SK-N-SH (cell line): ENCODE measurements at regions not wholly inside any gene's neighbourhood (a gene's known extent, or its start where the extent isn't known, plus 50 kb on each side); places are given as distances from the start of the nearest gene placed in this dataset.

ENCODE experiments used
- CTCF ChIA-PET: fragments of 300-600, 350-600 bp; formaldehyde crosslinking; extraction: SDS; loops from one replicate; lab custom pipeline; 2021; lab: Yijun Ruan, JAX
- POLR2A ChIA-PET: fragments of 350-600 bp; sonication (Branson Sonifier 250); formaldehyde crosslinking; extraction: SDS; loops from one replicate; lab custom pipeline; 2020; ENCODE audit warnings: antibody characterized with exemption, inconsistent platforms; lab: Yijun Ruan, JAX
- DNase-seq: peaks from one replicate; pipeline ENCODE4 v3.0.0; 2012
- H2AFZ ChIP-seq: fragments of 200-600 bp; sonication (generic); 2 replicates; pipeline ENCODE4 v1.8.1; 2016; ENCODE audit warnings: antibody characterized with exemption, mild to moderate bottlenecking, low read depth
- H3F3A ChIP-seq: fragments of 200-600 bp; sonication (generic); replicated peaks from 2 replicates; pipeline ENCODE3; 2016; ENCODE audit warnings: antibody characterized with exemption, mild to moderate bottlenecking; ENCODE audit not compliant: insufficient read depth
- H3K27ac ChIP-seq, 2 experiments: fragments of 200-500 bp in 1 of 2; fragments of 200-600 bp in 1 of 2; sonication (Bioruptor generic) in 1 of 2; sonication (generic), shearing (Covaris generic) in 1 of 2; 2 replicates each; pipeline versions ENCODE4 v1.5.1 to v1.6.1; 2014 to 2016; ENCODE audit warnings: low read depth in 2 of 2, inconsistent platforms in 1 of 2, low read length in 1 of 2, mild to moderate bottlenecking in 1 of 2, mixed read lengths in 1 of 2
- H3K27me3 ChIP-seq: fragments of 200-600 bp; sonication (generic), shearing (Covaris generic); 2 replicates; pipeline ENCODE4 v1.6.1; 2016; ENCODE audit warnings: mixed run types; ENCODE audit not compliant: insufficient read depth
- H3K36me3 ChIP-seq, 2 experiments: fragments of 200-500 bp in 1 of 2; fragments of 200-600 bp in 1 of 2; sonication (Bioruptor generic) in 1 of 2; sonication (generic) in 1 of 2; replicated peaks in 1 of 2; 2 replicates each; pipeline versions ENCODE3 to v1.5.1; 2014 to 2016; ENCODE audit warnings: low read length in 1 of 2, mild to moderate bottlenecking in 1 of 2; ENCODE audit not compliant: insufficient read depth in 2 of 2, control insufficient read depth in 1 of 2
- H3K4me1 ChIP-seq, 2 experiments: fragments of 200-500 bp in 1 of 2; fragments of 200-600 bp in 1 of 2; sonication (Bioruptor generic) in 1 of 2; sonication (generic), shearing (Covaris generic) in 1 of 2; 2 replicates each; pipeline versions ENCODE4 v1.5.1 to v1.6.1; 2014 to 2016; ENCODE audit warnings: low read depth in 1 of 2, low read length in 1 of 2, mixed run types in 1 of 2; ENCODE audit not compliant: insufficient read depth in 2 of 2, control insufficient read depth in 1 of 2
- H3K4me2 ChIP-seq: fragments of 200-600 bp; sonication (generic), shearing (Covaris generic); 2 replicates; pipeline ENCODE4 v1.6.1; 2017; ENCODE audit warnings: mixed run types
- H3K4me3 ChIP-seq, 2 experiments: fragments of 200-500 bp in 1 of 2; fragments of 200-600 bp in 1 of 2; sonication (Bioruptor generic) in 1 of 2; sonication (generic), shearing (Covaris generic) in 1 of 2; 2 replicates each; pipeline versions ENCODE4 v1.5.1 to v1.8.1; 2014 to 2016; ENCODE audit warnings: low read depth in 2 of 2, inconsistent platforms in 1 of 2, low read length in 1 of 2, mild to moderate bottlenecking in 1 of 2, mixed read lengths in 1 of 2, moderate library complexity in 1 of 2
- H3K79me2 ChIP-seq: fragments of 200-600 bp; sonication (generic); 2 replicates; pipeline ENCODE4 v1.8.1; 2017; ENCODE audit warnings: mild to moderate bottlenecking; ENCODE audit not compliant: insufficient read depth
- H3K9ac ChIP-seq: fragments of 200-600 bp; sonication (generic); 2 replicates; pipeline ENCODE4 v1.6.1; 2017; ENCODE audit warnings: mixed run types
- H3K9me2 ChIP-seq: fragments of 200-600 bp; sonication (generic); 2 replicates; pipeline ENCODE4 v1.6.1; 2017; ENCODE audit warnings: mixed run types
- H3K9me3 ChIP-seq: fragments of 200-600 bp; sonication (generic); 2 replicates; pipeline ENCODE4 v1.6.1; 2017; ENCODE audit warnings: mixed run types, mild to moderate bottlenecking, moderate library complexity
- H4K20me1 ChIP-seq: fragments of 200-600 bp; sonication (generic); 2 replicates; pipeline ENCODE4 v1.6.1; 2017; ENCODE audit warnings: mild to moderate bottlenecking, mixed run types; ENCODE audit not compliant: insufficient read depth
- CTCF ChIP-seq: fragments of 200-600 bp; sonication (generic); IDR thresholded peaks from 2 replicates; pipeline ENCODE4 v1.6.1; 2017; ENCODE audit warnings: antibody characterized with exemption, mild to moderate bottlenecking, moderate library complexity
- FOSL2 ChIP-seq: IDR thresholded peaks from 2 replicates; pipeline ENCODE4 v1.4.0; 2012; ENCODE audit warnings: low read depth, mild to moderate bottlenecking, moderate library complexity, borderline replicate concordance
- FOXJ3 ChIP-seq: sonication (generic); formaldehyde crosslinking; IDR thresholded peaks from 2 replicates; pipeline ENCODE4 v1.5.1; 2020; ENCODE audit warnings: mild to moderate bottlenecking, missing genetic modification reagents
- FOXM1 ChIP-seq: IDR thresholded peaks from 2 replicates; pipeline ENCODE4 v1.4.0; 2012; ENCODE audit warnings: low read depth, mild to moderate bottlenecking
- GABPA ChIP-seq: IDR thresholded peaks from 2 replicates; pipeline ENCODE4 v1.4.0; 2012; ENCODE audit warnings: low read depth, mild to moderate bottlenecking
- GATA2 ChIP-seq: sonication (generic); formaldehyde crosslinking; IDR thresholded peaks from 2 replicates; pipeline ENCODE4 v1.5.0; 2020; ENCODE audit warnings: mild to moderate bottlenecking, missing genetic modification reagents
- IRF3 ChIP-seq: fragments of 150-350 bp; IDR thresholded peaks from 2 replicates; pipeline ENCODE4 v1.6.1; 2016; ENCODE audit warnings: mild to moderate bottlenecking, low read depth, low read length
- JUND ChIP-seq: IDR thresholded peaks from 2 replicates; pipeline ENCODE4 v1.4.0; 2012
- MEF2A ChIP-seq: IDR thresholded peaks from 2 replicates; pipeline ENCODE4 v1.4.0; 2012; ENCODE audit warnings: low read depth, borderline replicate concordance
- NRF1 ChIP-seq: IDR thresholded peaks from 2 replicates; pipeline ENCODE4 v1.6.1; 2012; ENCODE audit warnings: low read depth, mild to moderate bottlenecking, low read length
- PBX3 ChIP-seq: IDR thresholded peaks from 2 replicates; pipeline ENCODE4; 2012
- RCOR1 ChIP-seq: fragments of 150-350 bp; IDR thresholded peaks from 2 replicates; pipeline ENCODE4 v1.6.1; 2017; ENCODE audit warnings: antibody characterized with exemption, low read length
- REST ChIP-seq: IDR thresholded peaks from 2 replicates; pipeline ENCODE4 v1.6.1; 2012; ENCODE audit warnings: mild to moderate bottlenecking, low read depth, low read length, moderate library complexity
- SIN3A ChIP-seq: IDR thresholded peaks from 2 replicates; pipeline ENCODE4 v1.6.1; 2012; ENCODE audit warnings: low read depth, mild to moderate bottlenecking, low read length, moderate library complexity, borderline replicate concordance
- TAF1 ChIP-seq: IDR thresholded peaks from 2 replicates; pipeline ENCODE4 v1.6.1; 2012; ENCODE audit warnings: low read depth, mild to moderate bottlenecking, low read length, moderate library complexity, borderline replicate concordance
- TCF12 ChIP-seq: IDR thresholded peaks from 2 replicates; pipeline ENCODE4 v1.4.0; 2012
- USF2 ChIP-seq: fragments of 150-350 bp; IDR thresholded peaks from 2 replicates; pipeline ENCODE4 v1.6.1; 2017; ENCODE audit warnings: antibody characterized with exemption, low read length, low read depth, borderline replicate concordance
- YY1 ChIP-seq: IDR thresholded peaks from 2 replicates; pipeline ENCODE4 v1.4.0; 2012; ENCODE audit warnings: low read depth, mild to moderate bottlenecking
- WGBS: methylation state at CpG from one replicate; pipeline ENCODE4 v1.1.6; 2017; ENCODE audit warnings: low lambda C conversion rate; 5-methylcytosine and 5-hydroxymethylcytosine counted together
- TF ChIP-seq, protein P1 (sequence below): IDR thresholded peaks from 2 replicates; pipeline ENCODE4 v1.4.0; 2012; ENCODE audit warnings: low read depth

GRCh38 chr5:12093586-12093985, 189.3 kb upstream of the CTNND2 start:
- POLR2A ChIA-PET, result no interaction called here
- CTCF ChIA-PET, result no interaction called here
- no peak for TF ChIP-seq USF2
- no peak for TF ChIP-seq GABPA
- no peak for TF ChIP-seq FOXJ3 (CRISPR knock-in tag)
- TF ChIP-seq REST, result no peak
- no peak for TF ChIP-seq TAF1
- no peak for TF ChIP-seq IRF3
- TF ChIP-seq GATA2, result no peak
- no peak for TF ChIP-seq TCF12
- TF ChIP-seq NRF1, result no peak
- no peak for TF ChIP-seq MEF2A
- no peak for TF ChIP-seq YY1
- no peak for TF ChIP-seq FOSL2
- no peak for TF ChIP-seq SIN3A
- TF ChIP-seq, protein P1, sequence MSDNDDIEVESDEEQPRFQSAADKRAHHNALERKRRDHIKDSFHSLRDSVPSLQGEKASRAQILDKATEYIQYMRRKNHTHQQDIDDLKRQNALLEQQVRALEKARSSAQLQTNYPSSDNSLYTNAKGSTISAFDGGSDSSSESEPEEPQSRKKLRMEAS, result no peak
- no peak for TF ChIP-seq PBX3
- no peak for TF ChIP-seq CTCF
- TF ChIP-seq RCOR1, result no peak
- TF ChIP-seq FOXM1, result no peak
- no peak for TF ChIP-seq JUND

More at GRCh38 chr5:12093586-12093985, 189.3 kb upstream of the CTNND2 start:
- Histone ChIP-seq H4K20me1 (no peaks in the 10 kb centered on the region), H3K9me2 (no peaks in the 10 kb centered on the region), H3K27ac (no peak overlapping the region), H3F3A (no peaks in the 10 kb centered on the region), H2AFZ (no peak overlapping the region), H3K4me1 (no peaks in the 10 kb centered on the region), H3K9me3 (no peaks in the 10 kb centered on the region), H3K27me3 (no peaks in the 10 kb centered on the region), H3K79me2 (no peaks in the 10 kb centered on the region), H3K4me3 (no peak overlapping the region), H3K9ac (no peak overlapping the region), H3K4me2 (no peak overlapping the region), H3K36me3 (no peaks in the 10 kb centered on the region)
- no peak for DNase-seq
- 82% methylated on average over 6 of the region's 6 CpGs for WGBS
